ENCODE measurements at regions not wholly inside any gene's neighbourhood (a gene's known extent, or its start where the extent isn't known, plus 50 kb on each side); places are given as distances from the start of the nearest gene placed in this dataset.

GRCh38 chr7:91633013-91633441 is 247.5 kb downstream of the MTERF1 start:
- no peak for DNase-seq (ENCODE audit: low spot score)

GRCh38 chr7:91634485-91635177 is 245.9 kb downstream of the MTERF1 start:
- DNase-seq (ENCODE audit: low spot score): no peak

- no peak for DNase-seq (ENCODE audit: low spot score)
Measured at GRCh38 chr7:91636129-91636724, 244.3 kb downstream of the MTERF1 start.

- DNase-seq (ENCODE audit: low spot score): no peak
Measured at GRCh38 chr7:91636728-91637127, 243.8 kb downstream of the MTERF1 start.

- no peak for DNase-seq (ENCODE audit: low spot score)
Measured at GRCh38 chr7:91644256-91644655, 236.2 kb downstream of the MTERF1 start.

- DNase-seq (ENCODE audit: low spot score): no peak
Measured at GRCh38 chr7:91645542-91645941, 235.0 kb downstream of the MTERF1 start.

GRCh38 chr7:91651986-91652385 is 228.5 kb downstream of the MTERF1 start:
- DNase-seq (ENCODE audit: low spot score): no peak

GRCh38 chr7:91653286-91653685 is 227.2 kb downstream of the MTERF1 start:
- no peak for DNase-seq (ENCODE audit: low spot score)

GRCh38 chr7:91655656-91656055 is 224.8 kb downstream of the MTERF1 start:
- no peak for DNase-seq (ENCODE audit: low spot score)

- DNase-seq (ENCODE audit: low spot score): no peak
Measured at GRCh38 chr7:91656541-91657482, 223.7 kb downstream of the MTERF1 start.

- DNase-seq (ENCODE audit: low spot score): no peak
Measured at GRCh38 chr7:91657483-91658071, 222.9 kb downstream of the MTERF1 start.

GRCh38 chr7:91659096-91659495 is 221.4 kb downstream of the MTERF1 start:
- no peak for DNase-seq (ENCODE audit: low spot score)

GRCh38 chr7:91660734-91661356 is 219.7 kb downstream of the MTERF1 start:
- DNase-seq (ENCODE audit: low spot score): no peak

- no peak for DNase-seq (ENCODE audit: low spot score)
Measured at GRCh38 chr7:91661727-91662126, 218.8 kb downstream of the MTERF1 start.

- no peak for DNase-seq (ENCODE audit: low spot score)
Measured at GRCh38 chr7:91668217-91668616, 212.3 kb downstream of the MTERF1 start.

- no peak for DNase-seq (ENCODE audit: low spot score)
Measured at GRCh38 chr7:91671245-91671644, 209.3 kb downstream of the MTERF1 start.

- no peak for DNase-seq (ENCODE audit: low spot score)
Measured at GRCh38 chr7:91674470-91674869, 206.0 kb downstream of the MTERF1 start.

GRCh38 chr7:91681718-91682117 is 198.8 kb downstream of the MTERF1 start:
- DNase-seq (ENCODE audit: low spot score): no peak

GRCh38 chr7:91683823-91684222 is 196.7 kb downstream of the MTERF1 start:
- DNase-seq (ENCODE audit: low spot score): no peak

- DNase-seq (ENCODE audit: low spot score): no peak
Measured at GRCh38 chr7:91685544-91685943, 195.0 kb downstream of the MTERF1 start.

GRCh38 chr7:91690541-91691070 is 189.9 kb downstream of the MTERF1 start:
- no peak for DNase-seq (ENCODE audit: low spot score)

GRCh38 chr7:91691865-91692264 is 188.6 kb downstream of the MTERF1 start:
- DNase-seq (ENCODE audit: low spot score): no peak

Measured in Ammon's horn (tissue), 1 donor.